ENCODE measurements at regions not wholly inside any gene's neighbourhood (a gene's known extent, or its start where the extent isn't known, plus 50 kb on each side); places are given as distances from the start of the nearest gene placed in this dataset.

GRCh38 chrX:42028109-42028508 lies 104.8 kb upstream of the CASK start:
- WGBS, 4 donors: 55 to 72% (median 67%) methylated on average over 2 of the region's 2 CpGs
- Histone ChIP-seq H3K9me3 (replicated peaks in 1 of 3) (no peaks in the 10 kb centered on the region), H3K4me1 (replicated peaks in 1 of 2) (no peaks in the 10 kb centered on the region), H3K27ac (no peak overlapping the region), H3K4me3 (no peak overlapping the region), H3K36me3 (replicated peaks in 1 of 2) (no peaks in the 10 kb centered on the region), H3K27me3 (peaks cover 9% of the 10 kb centered on the region)
- no peak for DNase-seq
- intact Hi-C loops (cut with DNase I): no loop called here
- TF ChIP-seq POLR2A (IDR thresholded peaks at IDR 0.05): no peak
- TF ChIP-seq, protein P1, sequence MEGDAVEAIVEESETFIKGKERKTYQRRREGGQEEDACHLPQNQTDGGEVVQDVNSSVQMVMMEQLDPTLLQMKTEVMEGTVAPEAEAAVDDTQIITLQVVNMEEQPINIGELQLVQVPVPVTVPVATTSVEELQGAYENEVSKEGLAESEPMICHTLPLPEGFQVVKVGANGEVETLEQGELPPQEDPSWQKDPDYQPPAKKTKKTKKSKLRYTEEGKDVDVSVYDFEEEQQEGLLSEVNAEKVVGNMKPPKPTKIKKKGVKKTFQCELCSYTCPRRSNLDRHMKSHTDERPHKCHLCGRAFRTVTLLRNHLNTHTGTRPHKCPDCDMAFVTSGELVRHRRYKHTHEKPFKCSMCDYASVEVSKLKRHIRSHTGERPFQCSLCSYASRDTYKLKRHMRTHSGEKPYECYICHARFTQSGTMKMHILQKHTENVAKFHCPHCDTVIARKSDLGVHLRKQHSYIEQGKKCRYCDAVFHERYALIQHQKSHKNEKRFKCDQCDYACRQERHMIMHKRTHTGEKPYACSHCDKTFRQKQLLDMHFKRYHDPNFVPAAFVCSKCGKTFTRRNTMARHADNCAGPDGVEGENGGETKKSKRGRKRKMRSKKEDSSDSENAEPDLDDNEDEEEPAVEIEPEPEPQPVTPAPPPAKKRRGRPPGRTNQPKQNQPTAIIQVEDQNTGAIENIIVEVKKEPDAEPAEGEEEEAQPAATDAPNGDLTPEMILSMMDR (IDR thresholded peaks at IDR 0.05): no peak

GRCh38 chrX:42027367-42028000 lies 104.1 kb upstream of the CASK start:
- TF ChIP-seq, protein P1 (IDR thresholded peaks at IDR 0.05): no peak
- TF ChIP-seq POLR2A (IDR thresholded peaks at IDR 0.05): no peak
- no peaks in the 10 kb centered on the region for H3K9me3 ChIP-seq (replicated peaks in 1 of 3)
- WGBS, 4 donors: 78 to 94% (median 84%) methylated on average over 3 of the region's 3 CpGs
- intact Hi-C loops (cut with DNase I): no loop called here
- H3K36me3 ChIP-seq (replicated peaks in 1 of 2): no peaks in the 10 kb centered on the region
- H3K27me3 ChIP-seq: peaks cover 9% of the 10 kb centered on the region
- no peaks in the 10 kb centered on the region for H3K4me1 ChIP-seq (replicated peaks in 1 of 2)
- no peak overlapping the region for H3K27ac ChIP-seq
- DNase-seq: no peak
- H3K4me3 ChIP-seq: no peak overlapping the region

DNA sequence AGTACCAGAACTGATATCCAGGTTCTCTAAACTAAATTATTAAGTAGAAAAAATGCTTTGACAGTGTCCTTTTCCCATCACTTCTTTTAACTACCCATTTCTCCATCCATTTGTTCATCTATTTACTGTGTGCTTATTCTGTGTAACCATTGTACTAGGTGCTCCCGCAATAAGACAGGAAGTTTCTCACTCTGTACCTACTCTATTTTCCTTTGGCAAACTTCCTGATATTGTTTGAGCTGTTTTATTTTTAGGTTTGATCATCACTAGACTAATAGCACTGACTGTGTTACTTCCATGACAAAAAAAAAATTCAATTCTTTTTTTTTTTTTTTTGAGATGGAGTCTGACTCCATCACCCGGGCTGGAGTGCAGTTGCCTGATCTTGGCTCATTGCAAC lies 102.5 kb upstream of the CASK start:
- H3K27ac ChIP-seq: no peak overlapping the region
- no peaks in the 10 kb centered on the region for H3K36me3 ChIP-seq (replicated peaks in 1 of 2)
- no peak overlapping the region for H3K4me3 ChIP-seq
- 73 to 87% (median 83%) methylated on average over 2 of the region's 2 CpGs for WGBS, 4 donors
- H3K4me1 ChIP-seq (replicated peaks in 1 of 2): no peaks in the 10 kb centered on the region
- no peak for DNase-seq
- H3K9me3 ChIP-seq (replicated peaks in 1 of 3): no peaks in the 10 kb centered on the region
- H3K27me3 ChIP-seq: peaks cover 9% of the 10 kb centered on the region
- no peak for TF ChIP-seq POLR2A (IDR thresholded peaks at IDR 0.05)
- TF ChIP-seq, protein P1 (IDR thresholded peaks at IDR 0.05): no peak
- intact Hi-C loops (cut with DNase I): no loop called here

DNA sequence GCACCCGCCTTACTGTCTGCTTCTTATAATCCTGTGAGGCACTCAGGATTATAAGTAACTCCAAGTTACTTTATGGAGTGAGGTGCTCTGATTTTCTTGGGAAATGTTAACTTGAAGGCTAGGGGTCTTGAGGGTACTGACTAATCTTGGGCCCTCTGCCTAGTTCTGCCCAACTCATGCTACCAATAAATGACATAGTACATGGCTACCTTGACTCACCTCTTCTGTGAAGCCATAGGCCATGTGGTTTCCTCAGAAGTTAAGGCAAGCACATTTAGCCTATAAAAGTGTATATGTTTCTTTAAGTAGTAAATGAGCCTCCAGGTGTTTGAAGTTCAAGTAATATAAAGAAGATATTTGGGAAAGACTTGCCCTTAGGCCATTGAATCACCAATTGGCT lies 99.8 kb upstream of the CASK start:
- no peak for DNase-seq
- 88 to 100% (median 93%) methylated on average over 1 of the region's 1 CpG for WGBS, 4 donors

More for the DNA sequence above, 99.8 kb upstream of the CASK start:
- Histone ChIP-seq H3K27ac (no peak overlapping the region), H3K27me3 (peaks cover 7% of the 10 kb centered on the region), H3K9me3 (replicated peaks in 1 of 3) (no peaks in the 10 kb centered on the region), H3K36me3 (replicated peaks in 1 of 2) (no peaks in the 10 kb centered on the region), H3K4me3 (no peak overlapping the region), H3K4me1 (replicated peaks in 1 of 2) (no peaks in the 10 kb centered on the region)
- intact Hi-C loops (cut with DNase I): no loop called here
- no peak for TF ChIP-seq POLR2A (IDR thresholded peaks at IDR 0.05)
- TF ChIP-seq, protein P1 (IDR thresholded peaks at IDR 0.05): no peak
